HG03439 (cell line): ENCODE measurements at regions not wholly inside any gene's neighbourhood (a gene's known extent, or its start where the extent isn't known, plus 50 kb on each side); places are given as distances from the start of the nearest gene placed in this dataset.
"Not testable (repeated sequence)": the region's sequence is repeated elsewhere in the genome, so short reads cannot be mapped to it uniquely, and the experiment has no call there.

Source experiments
- ATAC-seq: cut with Tn5 transposase; IDR thresholded peaks from one replicate; pipeline ENCODE4 v1.9.1; 2021; ENCODE audit warnings: mild to moderate bottlenecking, moderate library complexity; ENCODE audit not compliant: unreplicated experiment

DNA sequence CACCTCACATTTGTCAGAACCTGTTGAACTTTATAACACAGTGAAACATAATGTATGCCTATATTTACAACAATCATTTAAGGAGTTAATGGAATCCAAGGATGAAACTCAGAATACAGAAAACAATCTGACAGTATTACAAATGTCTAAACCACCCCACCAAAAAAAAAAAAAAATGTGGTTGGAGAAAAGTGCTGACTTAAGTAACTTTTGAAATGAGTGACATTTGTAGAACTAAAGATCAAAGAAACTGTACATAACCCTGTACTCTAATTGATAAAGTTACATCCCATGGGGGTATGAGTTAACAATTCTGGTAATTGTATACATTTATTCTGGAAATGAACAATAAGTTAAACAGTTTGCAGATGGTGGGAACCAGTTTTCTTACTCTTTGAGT, 372.1 kb upstream of the TMEFF2 start:
- no peak for ATAC-seq

DNA sequence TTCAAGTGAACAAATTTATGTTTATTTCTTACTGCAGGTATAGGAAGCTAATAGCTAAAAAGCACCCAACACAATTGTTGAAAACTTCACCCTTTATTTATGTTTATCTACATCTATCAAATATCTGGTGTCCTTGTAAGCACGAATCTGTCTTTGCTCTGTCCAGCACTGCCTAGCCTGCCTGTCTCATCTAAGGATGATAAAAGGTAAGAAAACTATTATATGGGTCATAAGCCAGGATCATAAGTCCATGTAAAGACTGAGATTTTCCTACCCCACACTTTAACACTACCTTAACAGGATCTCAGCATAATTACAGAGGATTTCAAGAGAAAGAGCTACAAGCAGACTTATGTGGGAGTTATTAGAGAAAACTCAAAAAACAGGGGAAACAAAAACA, 365.6 kb upstream of the TMEFF2 start:
- no peak for ATAC-seq

DNA sequence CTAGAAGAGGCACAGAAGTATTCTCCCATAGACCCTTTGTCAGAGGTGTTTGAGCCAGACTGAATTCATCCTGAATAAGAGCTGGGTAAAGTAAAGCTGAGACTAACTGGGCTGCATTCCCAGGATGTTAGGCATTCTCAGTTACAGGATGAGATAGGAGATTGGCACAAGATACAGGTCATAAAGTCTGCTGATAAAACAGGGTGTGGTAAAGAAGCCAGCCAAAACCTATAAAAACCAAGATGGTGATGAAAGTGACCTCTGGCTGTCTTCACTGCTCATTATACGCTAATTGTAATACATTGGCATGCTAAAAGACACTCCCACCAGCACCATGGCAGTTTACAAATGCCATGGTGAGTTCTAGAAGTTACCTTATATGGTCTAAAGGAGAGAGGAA, 364.9 kb upstream of the TMEFF2 start:
- ATAC-seq = no peak

DNA sequence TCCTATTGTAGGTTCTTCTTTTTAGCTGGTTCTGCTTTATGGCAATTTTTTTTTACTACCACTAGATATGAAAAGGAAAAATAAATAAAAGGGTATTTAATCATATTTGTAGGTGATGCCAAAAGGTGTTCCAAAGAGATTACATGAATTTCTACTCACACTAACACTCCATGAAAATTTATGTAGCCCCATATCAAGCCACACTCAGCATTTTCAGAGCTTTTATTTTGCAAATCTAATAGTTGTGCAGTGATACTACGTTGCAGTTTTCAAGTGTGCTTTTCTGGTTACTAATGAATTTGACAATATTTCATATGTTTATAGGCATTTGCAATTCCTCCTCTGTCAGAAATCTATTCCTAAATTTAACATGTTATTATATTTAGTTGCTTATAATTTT, 363.9 kb upstream of the TMEFF2 start:
- ATAC-seq = no peak

DNA sequence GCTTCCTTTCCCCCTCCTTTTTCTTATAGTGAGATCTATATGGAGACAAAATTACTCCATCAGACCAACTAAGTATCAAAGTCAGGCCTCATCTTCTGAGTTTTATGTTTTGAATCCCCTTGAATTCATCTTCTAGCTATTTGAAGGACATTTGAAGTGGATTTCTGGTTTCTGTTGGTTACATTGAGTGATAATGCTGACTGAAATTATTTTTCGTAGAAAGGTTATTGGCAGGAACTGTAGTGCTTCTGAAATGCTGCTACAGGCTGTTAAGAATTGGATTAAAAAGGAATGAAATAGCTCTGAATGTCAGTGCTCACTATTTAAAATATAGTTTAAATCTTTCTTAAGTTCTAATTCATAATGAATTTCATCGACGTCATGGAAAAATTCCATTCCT, 361.0 kb upstream of the TMEFF2 start:
- ATAC-seq = no peak

DNA sequence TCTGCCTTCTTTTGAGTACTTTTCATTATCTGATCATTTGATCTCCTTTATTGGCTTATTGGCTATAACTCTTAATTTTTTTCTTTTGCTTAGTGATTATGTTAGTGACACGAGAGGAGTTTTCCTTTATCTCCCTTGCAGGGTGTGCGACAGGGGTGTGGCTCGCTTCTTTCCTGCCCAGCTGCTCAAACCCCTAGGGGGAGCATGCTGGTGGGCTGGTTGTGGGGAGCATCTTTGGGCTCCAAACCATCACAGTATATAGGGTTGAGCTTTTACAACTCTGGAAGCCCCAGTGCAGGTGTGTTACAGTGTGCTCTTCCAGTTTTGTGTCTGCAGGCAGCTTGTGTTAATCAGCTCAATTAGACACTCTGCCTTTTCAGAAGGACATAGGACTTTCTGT, 357.0 kb upstream of the TMEFF2 start:
- ATAC-seq = no peak

DNA sequence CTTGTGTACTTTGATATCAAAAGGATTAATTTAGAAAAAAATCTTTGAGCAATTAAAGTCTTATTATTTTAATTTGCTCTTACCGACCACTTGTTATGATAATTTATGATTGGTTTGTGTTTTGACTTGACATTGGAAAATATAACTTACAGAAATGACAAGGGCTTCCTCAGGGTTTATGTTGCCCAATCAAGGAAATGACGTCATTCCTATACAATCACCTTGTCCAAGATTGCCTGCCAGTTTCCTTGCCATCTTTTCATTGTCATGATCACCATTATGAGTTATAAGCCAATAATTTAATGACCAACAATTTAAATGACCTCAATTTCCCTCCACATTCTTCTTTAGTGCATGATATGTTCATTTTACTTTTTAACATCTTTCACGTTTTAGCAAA, 351.8 kb upstream of the TMEFF2 start:
- ATAC-seq = no peak

DNA sequence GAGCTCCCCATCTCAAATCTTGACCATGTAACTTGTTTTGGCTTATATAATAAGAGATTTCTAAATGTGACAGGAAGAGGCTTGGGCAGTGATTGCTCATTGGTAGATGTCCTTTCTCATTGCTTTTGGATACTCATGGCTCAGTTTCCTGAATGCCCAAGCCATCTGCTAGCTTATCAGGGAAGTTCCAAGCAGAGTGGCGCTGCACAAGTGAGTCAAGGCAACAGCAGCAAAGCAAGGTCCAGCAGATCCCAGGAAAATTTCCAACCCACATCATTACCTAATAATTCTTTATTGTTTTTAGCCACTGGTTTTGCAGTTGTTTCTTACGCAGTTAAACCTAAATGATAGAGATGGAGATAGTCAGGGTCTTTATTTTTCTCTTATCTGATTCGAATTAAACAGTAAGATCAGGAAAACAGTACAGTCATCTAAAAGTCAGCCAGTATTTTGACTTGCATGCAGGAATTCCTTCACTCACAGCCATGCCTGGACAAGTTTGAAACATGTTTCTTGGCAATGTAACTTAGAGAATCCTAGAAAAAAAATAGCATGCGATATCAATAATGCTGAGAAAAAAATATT, 349.7 kb upstream of the TMEFF2 start:
- ATAC-seq = no peak

DNA sequence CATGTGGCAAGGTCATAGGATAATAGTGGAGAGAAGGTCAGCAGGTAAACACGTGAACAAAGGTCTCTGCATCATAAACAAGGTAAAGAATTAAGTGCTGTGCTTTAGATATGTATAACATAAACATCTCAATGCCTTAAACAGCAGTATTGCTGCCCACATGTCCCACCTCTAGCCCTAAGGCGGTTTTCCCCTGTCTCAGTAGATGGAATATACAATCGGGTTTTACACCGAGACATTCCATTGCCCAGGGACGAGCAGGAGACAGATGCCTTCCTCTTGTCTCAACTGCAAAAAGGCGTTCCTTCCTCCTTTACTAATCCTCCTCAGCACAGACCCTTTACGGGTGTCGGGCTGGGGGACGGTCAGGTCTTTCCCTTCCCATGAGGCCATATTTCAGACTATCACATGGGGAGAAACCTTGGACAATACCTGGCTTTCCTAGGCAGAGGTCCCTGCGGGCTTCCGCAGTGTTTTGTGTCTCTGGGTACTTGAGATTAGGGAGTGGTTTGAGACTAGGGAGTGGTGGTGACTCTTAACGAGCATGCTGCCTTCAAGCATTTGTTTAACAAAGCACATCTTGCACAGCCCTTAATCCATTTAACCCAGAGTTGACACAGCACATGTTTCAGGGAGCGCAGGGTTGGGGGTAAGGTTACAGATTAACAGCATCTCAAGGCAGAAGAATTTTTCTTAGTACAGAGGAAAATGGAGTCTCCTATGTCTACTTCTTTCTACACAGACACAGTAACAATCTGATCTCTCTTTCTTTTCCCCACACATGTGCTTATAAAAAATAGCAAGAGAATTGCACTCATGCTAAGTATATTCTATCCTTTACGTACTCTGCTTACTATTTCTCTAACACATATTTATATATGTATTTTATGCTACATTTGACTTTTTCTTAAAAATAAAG, 347.7 kb upstream of the TMEFF2 start:
- ATAC-seq = not testable (repeated sequence)

DNA sequence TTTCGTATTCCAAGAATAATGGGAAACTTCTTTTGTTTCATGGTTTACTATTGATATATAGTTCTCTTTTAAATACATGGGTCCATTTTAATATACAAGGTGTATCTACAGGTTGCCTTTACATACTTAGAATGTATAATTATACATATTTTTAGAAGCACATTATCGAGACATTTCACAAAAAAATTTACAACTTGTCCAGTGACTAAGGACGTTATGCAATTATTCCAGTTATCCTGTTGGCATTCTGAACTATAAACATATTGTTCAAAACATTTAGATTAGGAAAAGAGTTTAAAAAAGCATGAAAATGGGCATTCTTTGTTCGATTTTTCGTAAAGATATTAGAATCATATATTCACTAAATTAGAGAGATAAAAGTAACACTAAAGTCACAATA, 344.6 kb upstream of the TMEFF2 start:
- ATAC-seq = no peak

DNA sequence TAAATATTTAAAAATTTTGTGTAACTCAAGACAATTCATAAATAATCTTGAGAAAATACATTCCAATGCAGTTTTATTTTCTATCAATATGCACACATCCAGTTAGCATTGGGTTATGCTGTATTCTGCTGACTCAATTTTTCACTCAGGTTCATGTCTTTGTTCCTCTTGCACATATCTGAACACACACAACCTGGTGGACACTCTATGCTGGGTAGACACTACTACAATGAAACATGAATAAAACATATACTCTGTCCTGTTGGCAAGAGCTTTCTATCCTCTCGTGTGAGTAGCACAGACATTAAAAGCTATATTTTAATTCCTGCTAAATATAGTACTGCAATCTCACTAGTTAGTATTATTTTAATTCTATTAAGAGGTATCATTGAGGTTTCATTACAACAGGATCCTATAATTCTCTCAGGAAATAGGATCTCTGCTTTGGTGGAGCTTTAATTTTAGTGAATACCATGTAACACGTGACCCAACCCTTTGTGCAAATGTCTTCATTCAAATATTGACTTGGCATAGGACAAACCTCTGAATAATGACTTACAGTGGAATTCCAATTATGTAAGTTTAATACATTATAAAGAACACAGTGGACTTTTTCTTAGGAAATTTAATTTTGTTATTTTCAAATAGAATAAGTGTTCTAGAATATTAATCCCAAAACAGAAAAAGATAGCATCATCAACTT, 342.3 kb upstream of the TMEFF2 start:
- ATAC-seq = no peak

DNA sequence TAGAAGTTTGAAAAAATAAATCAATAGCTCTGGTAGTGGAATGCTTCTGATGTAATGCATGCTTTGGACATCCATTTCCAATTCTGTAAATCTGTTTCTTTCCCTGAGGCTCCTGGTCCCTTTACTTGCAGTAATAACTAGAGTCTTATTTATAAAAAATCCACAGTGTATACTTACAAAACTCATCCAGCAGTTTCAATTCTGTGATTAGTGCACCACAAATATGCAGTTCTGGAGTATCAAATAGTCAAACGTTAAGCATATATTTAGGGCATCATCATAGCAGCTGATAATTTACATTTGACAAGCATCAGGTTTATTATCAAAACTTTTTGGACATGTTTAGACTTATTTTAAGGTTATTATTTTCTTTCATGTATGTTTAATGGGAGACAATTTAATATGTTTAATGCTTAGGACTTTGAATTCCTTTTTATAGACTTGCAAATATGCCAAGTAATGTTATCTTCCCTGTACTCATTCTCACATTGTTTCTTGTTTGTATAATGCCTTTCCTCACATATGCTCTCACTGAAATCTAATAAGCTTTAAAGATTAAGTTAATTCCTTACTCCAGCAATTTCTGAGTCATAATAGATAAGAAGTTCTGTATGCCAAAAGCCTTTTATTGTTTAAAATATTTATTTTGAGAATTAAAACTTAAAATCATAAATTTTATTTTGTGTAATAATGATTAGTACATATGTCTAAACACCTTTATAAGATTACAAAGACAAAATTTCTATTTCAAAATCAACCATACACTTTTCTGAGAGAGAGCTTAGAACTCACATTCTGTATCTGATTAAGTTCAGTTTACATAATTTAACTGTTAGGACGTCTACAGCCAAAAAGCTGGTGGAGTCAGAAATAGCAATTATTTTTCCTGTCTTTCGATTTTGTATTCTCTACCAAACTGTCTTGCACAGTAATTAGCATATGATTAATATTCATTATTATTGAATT, 341.5 kb upstream of the TMEFF2 start:
- ATAC-seq = no peak

DNA sequence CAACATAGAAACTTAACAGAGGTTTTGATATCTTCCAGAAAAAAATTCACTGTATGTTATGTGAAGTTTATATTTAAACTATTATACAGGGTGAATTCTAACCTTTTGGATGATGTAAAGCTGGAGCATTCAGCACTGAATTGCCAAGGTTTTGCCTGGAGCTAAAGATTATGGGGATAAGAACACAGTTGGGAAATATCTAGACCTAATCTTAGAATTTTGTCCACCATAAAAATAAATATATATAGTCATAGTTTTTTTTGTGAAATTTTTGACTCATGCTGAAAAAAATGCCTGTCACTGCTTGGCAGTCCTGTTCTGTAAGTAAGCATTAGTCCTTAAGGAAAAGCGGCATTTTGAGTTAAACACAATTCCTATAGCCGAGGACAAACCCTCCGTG, 339.3 kb upstream of the TMEFF2 start:
- no peak for ATAC-seq

DNA sequence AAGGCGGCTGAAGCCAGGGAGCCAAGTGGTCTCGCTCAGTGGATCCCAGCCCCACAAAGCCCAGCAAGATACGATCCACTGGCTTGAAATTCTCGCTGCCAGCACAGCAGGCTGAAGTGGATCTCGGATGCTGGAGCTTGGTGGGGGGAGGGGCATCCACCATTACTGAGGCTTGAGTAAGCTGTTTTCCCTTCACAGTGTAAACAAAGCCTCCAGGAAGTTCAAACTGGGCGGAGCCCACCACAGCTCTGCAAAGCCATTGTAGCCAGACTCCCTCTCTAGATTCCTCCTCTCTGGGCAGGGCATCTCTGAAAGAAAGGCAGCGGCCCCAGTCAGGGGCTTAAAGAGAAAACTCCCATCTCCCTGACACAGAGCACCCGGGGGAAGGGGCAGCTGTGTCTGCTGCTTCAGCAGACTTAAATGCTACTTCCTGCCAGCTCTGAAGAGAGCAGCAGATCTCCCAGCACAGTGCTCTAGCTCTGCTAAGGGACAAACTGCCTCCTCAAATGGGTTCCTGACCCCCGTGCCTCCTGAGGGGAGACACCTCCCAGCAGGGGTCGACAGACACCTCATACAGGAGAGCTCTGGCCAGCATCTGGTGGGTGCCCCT, 330.0 kb upstream of the TMEFF2 start:
- not testable (repeated sequence) for ATAC-seq

DNA sequence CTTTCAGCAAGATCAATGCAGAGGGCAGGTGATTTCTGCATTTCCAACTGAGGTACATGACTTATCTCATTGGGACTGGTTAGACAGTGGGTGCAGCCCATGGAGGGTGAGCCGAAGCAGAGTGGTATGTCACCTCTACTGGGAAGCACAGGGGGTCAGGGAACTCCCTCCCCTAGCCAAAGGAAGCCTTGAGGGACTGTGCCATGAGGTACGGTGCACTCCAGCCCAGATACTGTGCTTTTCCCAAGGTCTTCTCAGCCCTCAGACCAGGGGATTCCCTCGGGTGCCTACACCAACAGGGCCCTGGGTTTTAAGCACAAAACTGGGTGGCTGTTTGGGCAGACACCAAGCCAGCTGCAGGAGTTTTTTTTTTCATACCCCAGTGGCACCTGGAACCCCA, 329.5 kb upstream of the TMEFF2 start:
- not testable (repeated sequence) for ATAC-seq

DNA sequence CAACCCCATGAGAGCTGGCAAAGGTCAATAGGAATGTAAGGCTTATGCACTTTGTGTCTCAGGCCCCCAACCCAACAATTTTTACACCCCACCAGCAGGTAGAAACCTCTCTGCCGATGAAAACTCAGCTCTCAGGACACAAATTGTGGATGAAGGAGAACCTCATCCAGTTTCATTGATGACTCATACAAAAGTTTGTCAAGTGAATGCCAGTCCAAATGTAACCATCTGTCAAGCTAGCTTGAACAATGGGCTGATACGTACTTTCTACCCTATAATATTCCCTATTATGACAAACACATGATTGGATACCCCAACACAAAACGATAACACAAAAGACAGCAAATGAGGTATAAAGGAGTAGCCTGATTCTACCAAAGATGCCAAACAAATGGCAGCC, 321.2 kb upstream of the TMEFF2 start:
- no peak for ATAC-seq

DNA sequence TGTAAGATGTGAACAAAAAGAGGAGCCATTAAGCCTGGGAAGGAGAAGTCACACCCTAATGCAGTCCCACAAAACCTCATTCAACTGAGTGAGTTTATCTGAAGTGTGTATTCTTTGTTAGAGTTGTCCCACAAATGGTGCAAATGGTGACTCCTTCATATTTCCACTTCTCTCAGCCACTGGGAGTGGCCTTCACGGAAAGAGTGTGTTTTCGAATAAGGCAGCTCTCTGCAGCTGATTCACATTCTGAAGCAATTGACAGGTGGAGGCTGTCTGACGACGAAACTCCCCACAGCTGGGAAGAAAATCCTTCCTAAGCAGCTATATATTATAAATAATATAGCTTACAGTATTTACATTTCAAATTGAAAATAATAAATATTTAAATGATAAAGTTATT, 318.8 kb upstream of the TMEFF2 start:
- ATAC-seq = no peak

DNA sequence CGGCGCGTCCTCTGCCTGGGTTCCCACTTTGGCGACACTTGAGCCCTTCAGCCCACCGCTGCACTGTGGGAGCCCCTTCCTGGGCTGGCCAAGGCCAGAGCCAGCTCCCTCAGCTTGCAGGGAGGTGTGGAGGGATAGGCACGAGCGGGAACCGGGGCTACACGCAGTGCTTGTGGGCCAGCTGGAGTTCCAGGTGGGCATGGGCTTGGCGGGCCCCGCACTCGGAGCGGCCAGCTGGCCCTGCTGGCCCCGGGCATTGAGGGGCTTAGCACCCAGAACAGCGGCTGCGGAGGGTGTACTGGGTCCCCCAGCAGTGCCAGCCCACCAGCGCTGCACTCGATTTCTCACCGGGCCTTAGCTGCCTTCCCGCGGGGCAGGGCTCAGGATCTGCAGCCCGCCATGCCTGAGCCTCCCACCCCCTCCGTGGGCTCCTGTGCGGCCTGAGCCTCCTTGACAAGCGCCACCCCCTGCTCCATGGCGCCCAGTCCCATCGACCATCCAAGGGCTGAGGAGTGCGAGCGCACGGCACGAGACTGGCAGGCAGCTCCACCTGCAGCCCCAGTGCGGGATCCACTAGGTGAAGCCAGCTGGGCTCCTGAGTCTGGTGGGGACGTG, 313.2 kb upstream of the TMEFF2 start:
- not testable (repeated sequence) for ATAC-seq

DNA sequence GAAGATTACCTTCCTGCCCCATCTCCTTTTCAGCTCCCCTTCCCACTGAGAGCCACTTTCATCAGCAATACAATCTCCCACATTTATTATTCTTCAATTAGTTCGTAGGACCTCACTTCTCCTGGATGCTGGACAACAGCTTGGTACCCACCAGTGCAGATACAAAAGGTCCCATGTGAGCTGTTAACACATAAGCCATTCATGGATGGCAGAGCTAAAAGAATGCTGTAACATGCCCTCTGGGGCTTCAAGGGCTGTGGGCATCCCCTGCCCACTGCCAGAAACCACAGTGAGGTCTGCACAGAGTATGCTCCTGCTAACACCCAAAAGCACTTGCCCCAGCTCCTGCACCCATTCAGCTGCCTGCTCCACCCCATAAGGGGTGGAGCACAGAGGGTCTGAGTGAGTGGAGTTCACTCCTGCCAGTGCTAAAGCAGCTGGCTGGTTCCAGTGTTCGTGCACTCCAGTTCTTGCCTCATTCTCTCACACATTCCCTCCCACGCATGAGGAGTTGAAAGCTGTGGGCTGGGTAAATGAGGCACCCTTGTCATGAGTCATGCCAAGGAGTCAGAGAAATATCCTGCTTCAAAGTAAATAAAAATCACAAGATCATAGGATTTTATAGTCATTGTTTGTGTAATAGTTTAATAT, 305.9 kb upstream of the TMEFF2 start:
- ATAC-seq = peak; percentile 86
